Fibroblast of mammary gland (primary cell): ENCODE measurements at regions not wholly inside any gene's neighbourhood (a gene's known extent, or its start where the extent isn't known, plus 50 kb on each side); places are given as distances from the start of the nearest gene placed in this dataset.

Experiments
- DNase-seq: peaks from one replicate; pipeline ENCODE4 v3.0.0-alpha.2; 2010; ENCODE audit warnings: low read depth
- H3K4me3 ChIP-seq: 2 replicates; pipeline ENCODE4 v1.5.1; 2011; ENCODE audit warnings: low read depth, mild to moderate bottlenecking, low read length, moderate library complexity; ENCODE audit not compliant: control insufficient read depth
- CTCF ChIP-seq: conservative IDR thresholded peaks from 2 replicates; pipeline ENCODE4 v1.5.1; 2011; ENCODE audit warnings: low read depth, low read length, inconsistent platforms; ENCODE audit not compliant: control insufficient read depth, insufficient read depth

DNA sequence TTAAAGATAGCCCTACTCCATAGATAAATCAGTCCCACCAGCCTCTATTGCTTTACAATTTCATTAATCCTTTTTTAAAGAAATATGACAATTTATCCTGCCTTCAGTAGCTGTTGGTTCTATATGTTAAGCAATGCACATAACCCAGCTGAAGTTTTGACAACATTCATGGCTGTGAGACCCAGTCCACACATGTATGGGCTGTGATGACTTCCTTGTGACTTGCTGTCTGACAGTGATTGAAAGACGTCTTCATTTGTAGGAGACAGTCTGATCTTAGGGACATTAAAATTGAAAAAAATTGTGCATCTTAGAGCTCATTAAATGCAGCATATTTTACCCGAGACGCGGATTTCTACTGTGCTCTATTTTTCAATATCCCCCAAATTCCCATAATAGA, 252.0 kb upstream of the ASIC2 start:
- no peak for TF ChIP-seq CTCF
- no peak overlapping the region for H3K4me3 ChIP-seq
- DNase-seq: no peak

DNA sequence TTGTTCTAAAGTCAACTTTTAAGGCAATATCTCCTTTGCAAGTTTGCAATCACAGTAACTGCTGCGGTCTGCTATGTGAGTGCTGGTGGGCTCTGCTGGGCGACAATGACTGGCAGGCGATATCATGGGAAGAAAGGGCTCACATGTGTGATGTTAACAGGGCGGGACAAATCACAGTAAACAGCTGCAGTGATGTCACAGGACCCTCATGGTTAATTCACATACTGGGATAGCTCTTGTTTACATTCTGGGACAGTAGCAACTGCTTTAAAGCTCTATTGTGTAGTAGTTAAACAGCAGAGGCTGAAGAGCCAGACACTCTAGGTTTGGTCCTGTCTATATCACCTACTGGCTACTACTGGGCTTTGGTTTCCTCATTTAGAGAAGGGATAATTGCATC, 257.2 kb upstream of the ASIC2 start:
- no peak for DNase-seq
- no peak overlapping the region for H3K4me3 ChIP-seq
- TF ChIP-seq CTCF: no peak

DNA sequence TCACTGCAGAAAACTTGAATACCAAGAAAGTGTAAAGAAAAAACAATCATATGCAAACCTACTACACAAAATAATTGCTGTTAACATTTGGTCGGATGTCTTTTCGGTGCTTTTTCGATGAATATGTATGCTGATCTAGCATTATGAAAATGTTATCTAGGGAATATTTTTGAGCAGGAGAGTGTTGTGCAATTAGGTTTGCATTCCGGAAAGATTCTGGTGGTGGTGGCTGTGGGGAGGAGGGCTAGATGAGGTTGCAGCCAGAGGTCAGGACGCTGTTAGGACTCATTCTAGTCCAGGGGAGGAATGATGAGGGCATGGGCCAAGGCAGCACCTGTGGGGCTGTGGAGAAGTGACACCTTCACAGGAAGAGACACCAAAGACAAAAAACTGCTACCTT, 258.0 kb upstream of the ASIC2 start:
- TF ChIP-seq CTCF: no peak
- no peak overlapping the region for H3K4me3 ChIP-seq
- DNase-seq: no peak

- DNase-seq: no peak
- H3K4me3 ChIP-seq: no peak overlapping the region
- no peak for TF ChIP-seq CTCF
Measured at GRCh38 chr17:33551911-33552310, 258.8 kb upstream of the ASIC2 start.

DNA sequence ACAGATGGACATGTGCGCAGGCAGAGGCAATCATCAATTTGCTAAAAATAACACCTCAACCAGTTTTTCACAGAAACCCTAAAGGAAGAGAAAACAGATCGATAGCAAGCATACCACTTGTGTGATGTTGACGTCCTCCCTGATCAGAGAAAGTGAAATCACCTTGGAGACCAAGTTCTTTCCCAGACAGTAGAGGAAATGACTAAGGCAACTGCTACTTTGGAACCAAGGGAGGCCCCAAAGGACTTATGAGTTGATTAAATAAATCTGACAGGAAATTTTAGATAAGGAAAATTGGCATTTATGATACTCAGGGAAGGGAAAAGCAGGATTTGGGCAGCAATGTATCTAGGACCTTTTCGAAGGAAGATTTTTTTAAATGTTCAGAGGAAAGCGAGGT, 267.1 kb upstream of the ASIC2 start:
- no peak overlapping the region for H3K4me3 ChIP-seq
- DNase-seq: peak; percentile 8
- TF ChIP-seq CTCF: no peak

GRCh38 chr17:33560871-33561270, 267.8 kb upstream of the ASIC2 start:
- TF ChIP-seq CTCF: no peak
- no peak for DNase-seq
- no peak overlapping the region for H3K4me3 ChIP-seq
